RWPE2 (cell line): ENCODE measurements at regions not wholly inside any gene's neighbourhood (a gene's known extent, or its start where the extent isn't known, plus 50 kb on each side); places are given as distances from the start of the nearest gene placed in this dataset.
"Not testable (repeated sequence)": the region's sequence is repeated elsewhere in the genome, so short reads cannot be mapped to it uniquely, and the experiment has no call there.

Source experiments
- ATAC-seq: fragments of 200-7000 bp; cut with Tn5 transposase; 3 replicates; pipeline ENCODE4 v1.9.1; 2021; ENCODE audit warnings: low read depth
- DNase-seq: peaks from one replicate; pipeline ENCODE4 v3.0.0-alpha.2; 2020; ENCODE audit warnings: low spot score
- H3K27ac ChIP-seq: fragments of 450-650 bp; 2 replicates; pipeline ENCODE4 v1.5.1; 2017; ENCODE audit warnings: mild to moderate bottlenecking; ENCODE audit not compliant: poor library complexity, severe bottlenecking
- H3K27me3 ChIP-seq: fragments of 250-450 bp; sonication (Bioruptor Pico); 2 replicates; pipeline ENCODE4 v1.5.1; 2021; ENCODE audit warnings: mild to moderate bottlenecking, moderate library complexity; ENCODE audit not compliant: insufficient read depth, poor library complexity, severe bottlenecking
- H3K36me3 ChIP-seq: fragments of 250-450 bp; sonication (Bioruptor Pico); 2 replicates; pipeline ENCODE4 v1.5.1; 2020; ENCODE audit warnings: low read depth, mild to moderate bottlenecking, moderate library complexity
- H3K4me1 ChIP-seq: fragments of 250-450 bp; sonication (Bioruptor Pico); 2 replicates; pipeline ENCODE4 v1.5.1; 2021; ENCODE audit warnings: mild to moderate bottlenecking, moderate library complexity; ENCODE audit not compliant: insufficient read depth, poor library complexity, severe bottlenecking
- H3K4me3 ChIP-seq: fragments of 250-450 bp; sonication (Bioruptor Pico); 2 replicates; pipeline ENCODE4 v1.5.1; 2021; ENCODE audit warnings: mild to moderate bottlenecking, moderate library complexity; ENCODE audit not compliant: severe bottlenecking
- H3K9me3 ChIP-seq: fragments of 250-450 bp; sonication (Bioruptor Pico); 2 replicates; pipeline ENCODE4 v1.5.1; 2021; ENCODE audit warnings: mild to moderate bottlenecking, moderate library complexity; ENCODE audit not compliant: severe bottlenecking
- TF ChIP-seq, protein P1 (sequence below): fragments of 450-650 bp; IDR thresholded peaks from one replicate; pipeline ENCODE4 v1.5.1; 2017; ENCODE audit warnings: mild to moderate bottlenecking, moderate library complexity; ENCODE audit not compliant: poor library complexity, severe bottlenecking

DNA sequence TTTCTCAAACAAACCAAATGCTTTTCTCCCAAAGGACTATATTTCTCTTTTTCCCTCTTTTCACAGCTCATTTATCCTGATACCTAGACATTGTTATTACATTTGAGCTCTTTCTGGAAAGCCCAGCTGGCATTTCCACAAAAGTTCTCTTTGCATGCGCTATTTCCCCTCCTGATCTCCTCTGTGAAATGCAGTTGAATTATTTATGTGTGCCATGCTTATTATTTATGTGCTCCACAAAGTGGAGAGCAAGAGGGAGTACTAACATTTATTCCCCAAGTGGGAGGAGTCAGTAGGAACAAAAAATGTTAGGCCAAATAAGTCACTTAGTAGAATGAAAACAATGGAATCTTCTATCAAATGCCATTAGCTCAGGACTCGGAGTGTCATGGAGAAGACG, 626.6 kb upstream of the IGFBP7 start:
- TF ChIP-seq, protein P1, sequence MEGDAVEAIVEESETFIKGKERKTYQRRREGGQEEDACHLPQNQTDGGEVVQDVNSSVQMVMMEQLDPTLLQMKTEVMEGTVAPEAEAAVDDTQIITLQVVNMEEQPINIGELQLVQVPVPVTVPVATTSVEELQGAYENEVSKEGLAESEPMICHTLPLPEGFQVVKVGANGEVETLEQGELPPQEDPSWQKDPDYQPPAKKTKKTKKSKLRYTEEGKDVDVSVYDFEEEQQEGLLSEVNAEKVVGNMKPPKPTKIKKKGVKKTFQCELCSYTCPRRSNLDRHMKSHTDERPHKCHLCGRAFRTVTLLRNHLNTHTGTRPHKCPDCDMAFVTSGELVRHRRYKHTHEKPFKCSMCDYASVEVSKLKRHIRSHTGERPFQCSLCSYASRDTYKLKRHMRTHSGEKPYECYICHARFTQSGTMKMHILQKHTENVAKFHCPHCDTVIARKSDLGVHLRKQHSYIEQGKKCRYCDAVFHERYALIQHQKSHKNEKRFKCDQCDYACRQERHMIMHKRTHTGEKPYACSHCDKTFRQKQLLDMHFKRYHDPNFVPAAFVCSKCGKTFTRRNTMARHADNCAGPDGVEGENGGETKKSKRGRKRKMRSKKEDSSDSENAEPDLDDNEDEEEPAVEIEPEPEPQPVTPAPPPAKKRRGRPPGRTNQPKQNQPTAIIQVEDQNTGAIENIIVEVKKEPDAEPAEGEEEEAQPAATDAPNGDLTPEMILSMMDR = no peak
- DNase-seq (no peak), ATAC-seq (no peak)
- Histone ChIP-seq H3K27ac (no peak overlapping the region), H3K4me1 (no peaks in the 10 kb centered on the region), H3K9me3 (no peaks in the 10 kb centered on the region), H3K36me3 (no peaks in the 10 kb centered on the region), H3K4me3 (no peak overlapping the region), H3K27me3 (no peaks in the 10 kb centered on the region)

DNA sequence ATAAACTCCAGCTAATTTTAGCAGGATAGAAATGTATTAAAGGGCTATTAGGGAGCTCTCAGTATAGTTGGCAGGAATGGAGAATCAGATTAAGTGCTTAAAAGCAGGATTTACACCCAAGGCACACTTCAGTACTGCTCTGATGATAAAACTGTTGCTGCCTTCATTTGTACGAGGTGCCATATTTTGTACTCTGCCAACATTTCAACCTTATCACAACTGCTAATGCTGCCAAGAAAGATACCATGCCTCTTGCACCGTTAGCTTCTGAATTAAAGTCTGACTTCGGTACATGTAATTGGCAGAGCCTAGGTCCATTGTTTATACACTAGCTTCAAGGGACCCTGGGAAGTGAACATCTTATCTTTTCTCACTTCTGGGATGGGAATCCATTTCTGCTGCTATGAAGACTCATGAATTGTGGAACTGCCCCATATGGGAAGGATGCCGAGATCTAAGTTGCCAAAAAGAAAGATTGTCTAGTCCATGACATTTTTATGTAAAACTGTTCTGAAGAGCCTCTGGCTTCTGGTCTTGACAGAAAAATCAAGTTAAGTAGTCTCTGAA, 624.0 kb upstream of the IGFBP7 start:
- ATAC-seq (no peak), DNase-seq (no peak)
- Histone ChIP-seq H3K27me3 (no peaks in the 10 kb centered on the region), H3K27ac (no peak overlapping the region), H3K36me3 (no peaks in the 10 kb centered on the region), H3K4me3 (no peak overlapping the region), H3K9me3 (no peaks in the 10 kb centered on the region), H3K4me1 (no peaks in the 10 kb centered on the region)
- TF ChIP-seq, protein P1 = no peak

DNA sequence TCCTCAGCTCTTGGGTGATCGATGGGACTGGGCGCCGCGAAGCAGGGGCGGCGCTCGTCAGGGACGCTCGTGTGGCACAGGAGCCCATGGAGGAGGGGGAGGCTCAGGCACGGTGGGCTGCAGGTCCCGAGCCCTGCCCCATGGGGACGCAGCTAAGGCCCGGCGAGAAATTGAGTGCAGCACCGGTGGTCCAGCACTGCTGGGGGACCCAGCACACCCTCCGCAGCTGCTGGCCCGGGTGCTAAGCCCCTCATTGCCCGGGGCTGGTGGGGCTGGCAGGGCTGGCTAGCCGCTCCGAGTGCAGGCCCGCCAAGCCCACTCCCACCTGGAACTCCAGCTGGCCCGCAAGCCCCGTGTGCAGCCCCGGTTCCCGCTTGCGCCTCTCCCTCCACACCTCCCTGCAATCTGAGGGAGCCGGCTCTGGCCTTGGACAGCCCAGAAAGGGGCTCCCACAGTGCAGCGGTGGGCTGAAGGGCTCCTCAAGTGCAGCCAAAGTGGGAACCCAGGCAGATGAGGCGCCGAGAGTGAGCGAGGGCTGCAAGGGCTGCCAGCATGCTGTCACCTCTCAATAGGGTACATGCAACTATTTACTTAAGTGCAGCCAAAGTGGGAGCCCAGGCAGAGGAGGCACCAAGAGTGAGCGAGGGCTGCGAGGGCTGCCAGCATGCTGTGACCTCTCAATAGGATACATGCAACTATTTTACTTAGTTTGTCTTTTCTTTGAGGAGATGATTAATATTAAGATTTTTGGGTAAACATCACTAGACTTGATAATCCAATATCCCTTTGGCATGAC, 619.8 kb upstream of the IGFBP7 start:
- DNase-seq, ATAC-seq, H3K4me3 ChIP-seq, H3K9me3 ChIP-seq, H3K27me3 ChIP-seq, H3K27ac ChIP-seq, H3K36me3 ChIP-seq, H3K4me1 ChIP-seq: not testable (repeated sequence)

DNA sequence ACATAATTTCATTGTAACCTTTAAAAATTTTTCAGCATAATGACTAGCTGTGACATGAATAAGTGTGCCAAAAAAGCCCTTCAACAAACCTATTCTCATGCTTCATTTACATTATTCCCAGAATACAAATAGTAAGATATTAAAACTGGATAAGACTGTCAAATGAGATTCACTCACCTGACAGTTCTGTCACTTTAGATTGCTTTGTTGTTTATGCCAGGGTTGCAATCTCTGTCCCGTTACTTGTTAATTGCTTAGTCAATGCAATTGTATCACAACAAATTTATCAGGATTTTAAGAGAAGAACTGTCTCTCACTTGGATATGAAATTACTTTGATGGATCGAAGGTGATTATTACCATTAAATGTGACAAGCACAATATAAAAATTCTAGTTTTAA, 616.0 kb upstream of the IGFBP7 start:
- H3K9me3 ChIP-seq = no peaks in the 10 kb centered on the region
- peaks cover 3% of the 10 kb centered on the region for H3K27me3 ChIP-seq
- ATAC-seq (no peak), DNase-seq (no peak)
- H3K27ac ChIP-seq = no peak overlapping the region
- TF ChIP-seq, protein P1 = no peak
- no peaks in the 10 kb centered on the region for H3K36me3 ChIP-seq
- no peak overlapping the region for H3K4me3 ChIP-seq
- H3K4me1 ChIP-seq = no peaks in the 10 kb centered on the region

DNA sequence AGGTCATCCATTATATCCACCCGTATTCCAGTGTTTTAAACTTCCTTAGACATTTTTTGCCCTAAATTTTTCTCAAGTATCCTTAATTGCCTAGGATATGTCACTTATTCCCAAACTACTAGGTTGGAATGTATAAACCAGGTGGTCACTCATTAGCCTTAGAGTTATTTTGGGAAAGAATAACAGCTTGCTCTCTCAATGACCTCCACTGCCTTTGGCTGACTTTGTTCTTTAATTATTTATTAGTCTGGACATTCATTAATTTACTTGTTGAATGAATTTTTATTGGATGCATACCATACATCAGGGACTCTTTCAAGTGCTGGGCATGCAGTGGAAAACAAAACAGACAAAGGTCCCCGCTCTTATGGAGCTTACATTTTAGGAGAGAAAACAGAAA, 609.3 kb upstream of the IGFBP7 start:
- ATAC-seq = no peak
- DNase-seq = no peak
- TF ChIP-seq, protein P1 = no peak

DNA sequence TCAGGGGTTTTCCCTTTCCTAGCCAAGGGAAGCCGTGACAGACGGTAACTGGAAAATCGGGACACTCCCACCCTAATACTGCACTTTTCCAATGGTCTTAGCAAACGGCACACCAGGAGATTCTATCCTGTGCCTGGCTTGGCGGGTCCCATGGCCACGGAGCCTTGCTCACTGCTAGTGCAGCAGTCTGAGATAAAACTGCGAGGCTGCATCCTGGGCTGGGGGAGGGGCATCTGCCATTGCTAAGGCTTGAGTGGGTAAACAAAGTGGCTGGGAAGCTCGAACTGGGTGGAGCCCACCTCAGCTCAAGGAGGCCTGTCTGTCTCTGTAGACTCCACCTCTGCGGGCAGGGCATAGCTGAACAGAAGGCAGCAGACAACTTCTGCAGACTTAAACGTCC, 604.1 kb upstream of the IGFBP7 start:
- not testable (repeated sequence) for H3K4me3 ChIP-seq, H3K36me3 ChIP-seq, DNase-seq

More for the DNA sequence above, 609.3 kb upstream of the IGFBP7 start:
- Histone ChIP-seq H3K4me3 (no peak overlapping the region), H3K36me3 (no peaks in the 10 kb centered on the region), H3K27me3 (peaks cover under 1% of the 10 kb centered on the region), H3K4me1 (no peaks in the 10 kb centered on the region), H3K27ac (no peak overlapping the region), H3K9me3 (no peaks in the 10 kb centered on the region)

More for the DNA sequence above, 604.1 kb upstream of the IGFBP7 start:
- not testable (repeated sequence) for H3K4me1 ChIP-seq, H3K9me3 ChIP-seq, H3K27me3 ChIP-seq, ATAC-seq, H3K27ac ChIP-seq
